ENCODE measurements at regions not wholly inside any gene's neighbourhood (a gene's known extent, or its start where the extent isn't known, plus 50 kb on each side); places are given as distances from the start of the nearest gene placed in this dataset.

GRCh38 chr3:55157731-55158130 lies 229.9 kb upstream of the LRTM1 start:
- TF ChIP-seq, protein P1, sequence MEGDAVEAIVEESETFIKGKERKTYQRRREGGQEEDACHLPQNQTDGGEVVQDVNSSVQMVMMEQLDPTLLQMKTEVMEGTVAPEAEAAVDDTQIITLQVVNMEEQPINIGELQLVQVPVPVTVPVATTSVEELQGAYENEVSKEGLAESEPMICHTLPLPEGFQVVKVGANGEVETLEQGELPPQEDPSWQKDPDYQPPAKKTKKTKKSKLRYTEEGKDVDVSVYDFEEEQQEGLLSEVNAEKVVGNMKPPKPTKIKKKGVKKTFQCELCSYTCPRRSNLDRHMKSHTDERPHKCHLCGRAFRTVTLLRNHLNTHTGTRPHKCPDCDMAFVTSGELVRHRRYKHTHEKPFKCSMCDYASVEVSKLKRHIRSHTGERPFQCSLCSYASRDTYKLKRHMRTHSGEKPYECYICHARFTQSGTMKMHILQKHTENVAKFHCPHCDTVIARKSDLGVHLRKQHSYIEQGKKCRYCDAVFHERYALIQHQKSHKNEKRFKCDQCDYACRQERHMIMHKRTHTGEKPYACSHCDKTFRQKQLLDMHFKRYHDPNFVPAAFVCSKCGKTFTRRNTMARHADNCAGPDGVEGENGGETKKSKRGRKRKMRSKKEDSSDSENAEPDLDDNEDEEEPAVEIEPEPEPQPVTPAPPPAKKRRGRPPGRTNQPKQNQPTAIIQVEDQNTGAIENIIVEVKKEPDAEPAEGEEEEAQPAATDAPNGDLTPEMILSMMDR (IDR thresholded peaks at IDR 0.05), result no peak
- TF ChIP-seq EP300 (IDR thresholded peaks at IDR 0.05) (no peak), POLR2A (IDR thresholded peaks at IDR 0.05) (no peak)
